SK-N-SH treated with all-trans-retinoic acid at 6 μM for 48 hours (cell line): ENCODE measurements at regions not wholly inside any gene's neighbourhood (a gene's known extent, or its start where the extent isn't known, plus 50 kb on each side); places are given as distances from the start of the nearest gene placed in this dataset.

Experiments
- ARNTL ChIP-seq: fragments of 450-650 bp; formaldehyde crosslinking; IDR thresholded peaks from 2 replicates; pipeline ENCODE4 v1.5.0; 2020; ENCODE audit warnings: low read depth, mild to moderate bottlenecking, moderate library complexity, borderline replicate concordance
- CSDC2 ChIP-seq: fragments of 250-450 bp; sonication (Bioruptor Pico); IDR thresholded peaks from 2 replicates; pipeline ENCODE4 v1.5.0; 2020; ENCODE audit warnings: mild to moderate bottlenecking, moderate library complexity
- RARB ChIP-seq: fragments of 250-450 bp; sonication (Bioruptor Pico); IDR thresholded peaks from 2 replicates; pipeline ENCODE4 v1.8.0; 2021; ENCODE audit warnings: mild to moderate bottlenecking, moderate library complexity
- TCF4 ChIP-seq: fragments of 250-450 bp; sonication (Bioruptor Pico); IDR thresholded peaks from 2 replicates; pipeline ENCODE4 v1.8.0; 2021; ENCODE audit warnings: mild to moderate bottlenecking, moderate library complexity, borderline replicate concordance
- TOX ChIP-seq: fragments of 250-450 bp; sonication (Bioruptor Pico); IDR thresholded peaks from 2 replicates; pipeline ENCODE4 v1.8.0; 2021; ENCODE audit warnings: mild to moderate bottlenecking, moderate library complexity, borderline replicate concordance
- ZC3H10 ChIP-seq: fragments of 250-450 bp; sonication (Bioruptor Pico); IDR thresholded peaks from 2 replicates; pipeline ENCODE4 v1.5.1; 2021; ENCODE audit warnings: mild to moderate bottlenecking, moderate library complexity
- ZFP3 ChIP-seq: fragments of 250-450 bp; sonication (Bioruptor Pico); IDR thresholded peaks from 2 replicates; pipeline ENCODE4 v1.5.0; 2020; ENCODE audit warnings: mild to moderate bottlenecking, moderate library complexity
- ZNF8 ChIP-seq: fragments of 450-650 bp; formaldehyde crosslinking; IDR thresholded peaks from 2 replicates; pipeline ENCODE4 v1.5.0; 2020; ENCODE audit warnings: mild to moderate bottlenecking, moderate library complexity
- TF ChIP-seq, protein P1 (sequence below): fragments of 250-450 bp; sonication (Bioruptor Pico); IDR thresholded peaks from 2 replicates; pipeline ENCODE4 v1.5.1; 2021; ENCODE audit warnings: mild to moderate bottlenecking, moderate library complexity
- TF ChIP-seq, protein P2 (sequence below): fragments of 250-450 bp; sonication (Bioruptor Pico); IDR thresholded peaks from 2 replicates; pipeline ENCODE4 v1.5.0; 2020; ENCODE audit warnings: mild to moderate bottlenecking, moderate library complexity
- TF ChIP-seq, protein P3 (sequence below): fragments of 250-450 bp; sonication (Bioruptor Pico); IDR thresholded peaks from 2 replicates; pipeline ENCODE4 v1.5.1; 2020; ENCODE audit warnings: low read depth, mild to moderate bottlenecking, moderate library complexity

DNA sequence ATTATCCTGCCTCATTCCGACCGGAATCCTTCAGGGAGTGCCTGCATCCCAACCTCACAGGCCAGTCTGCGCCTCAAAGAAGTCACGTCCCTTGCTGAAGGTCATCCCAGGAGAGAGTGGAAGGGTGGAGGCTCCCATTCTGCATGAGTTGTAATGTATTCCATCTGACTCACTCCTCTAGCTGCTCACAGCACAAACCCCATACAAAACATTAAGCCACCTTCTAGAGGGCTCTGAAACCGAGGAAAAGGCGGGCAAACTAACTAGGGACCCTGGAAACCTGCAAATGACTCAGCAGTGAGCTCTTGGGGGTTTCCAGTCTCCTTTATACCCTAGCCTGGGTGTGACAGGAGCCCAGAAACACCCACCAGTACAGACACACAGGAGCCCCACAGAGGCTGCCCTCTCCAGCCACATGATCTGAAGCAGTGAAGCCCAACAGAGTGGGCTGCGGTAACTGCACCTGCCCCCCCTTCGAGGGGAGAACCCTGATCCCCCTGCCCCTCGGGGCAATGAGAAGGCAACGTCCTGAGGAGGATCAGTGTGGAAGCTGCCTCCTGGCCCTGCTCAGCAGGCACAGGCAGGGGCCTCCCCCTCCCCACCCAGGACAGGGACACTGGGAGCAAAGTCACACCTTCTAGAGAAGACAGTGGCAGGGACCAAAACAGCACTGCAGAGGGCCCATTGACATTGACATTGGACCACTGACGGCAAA, 69.3 kb upstream of the SNTG2 start:
- TF ChIP-seq, protein P1, sequence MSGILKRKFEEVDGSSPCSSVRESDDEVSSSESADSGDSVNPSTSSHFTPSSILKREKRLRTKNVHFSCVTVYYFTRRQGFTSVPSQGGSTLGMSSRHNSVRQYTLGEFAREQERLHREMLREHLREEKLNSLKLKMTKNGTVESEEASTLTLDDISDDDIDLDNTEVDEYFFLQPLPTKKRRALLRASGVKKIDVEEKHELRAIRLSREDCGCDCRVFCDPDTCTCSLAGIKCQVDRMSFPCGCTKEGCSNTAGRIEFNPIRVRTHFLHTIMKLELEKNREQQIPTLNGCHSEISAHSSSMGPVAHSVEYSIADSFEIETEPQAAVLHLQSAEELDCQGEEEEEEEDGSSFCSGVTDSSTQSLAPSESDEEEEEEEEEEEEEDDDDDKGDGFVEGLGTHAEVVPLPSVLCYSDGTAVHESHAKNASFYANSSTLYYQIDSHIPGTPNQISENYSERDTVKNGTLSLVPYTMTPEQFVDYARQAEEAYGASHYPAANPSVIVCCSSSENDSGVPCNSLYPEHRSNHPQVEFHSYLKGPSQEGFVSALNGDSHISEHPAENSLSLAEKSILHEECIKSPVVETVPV (CRISPR knock-in tag) = no peak
- TF ChIP-seq ARNTL (CRISPR knock-in tag) (no peak), TCF4 (CRISPR knock-in tag) (no peak), TOX (no peak), ZC3H10 (no peak), ZFP3 (CRISPR knock-in tag) (no peak), CSDC2 (no peak), RARB (no peak), ZNF8 (no peak)
- TF ChIP-seq, protein P2, sequence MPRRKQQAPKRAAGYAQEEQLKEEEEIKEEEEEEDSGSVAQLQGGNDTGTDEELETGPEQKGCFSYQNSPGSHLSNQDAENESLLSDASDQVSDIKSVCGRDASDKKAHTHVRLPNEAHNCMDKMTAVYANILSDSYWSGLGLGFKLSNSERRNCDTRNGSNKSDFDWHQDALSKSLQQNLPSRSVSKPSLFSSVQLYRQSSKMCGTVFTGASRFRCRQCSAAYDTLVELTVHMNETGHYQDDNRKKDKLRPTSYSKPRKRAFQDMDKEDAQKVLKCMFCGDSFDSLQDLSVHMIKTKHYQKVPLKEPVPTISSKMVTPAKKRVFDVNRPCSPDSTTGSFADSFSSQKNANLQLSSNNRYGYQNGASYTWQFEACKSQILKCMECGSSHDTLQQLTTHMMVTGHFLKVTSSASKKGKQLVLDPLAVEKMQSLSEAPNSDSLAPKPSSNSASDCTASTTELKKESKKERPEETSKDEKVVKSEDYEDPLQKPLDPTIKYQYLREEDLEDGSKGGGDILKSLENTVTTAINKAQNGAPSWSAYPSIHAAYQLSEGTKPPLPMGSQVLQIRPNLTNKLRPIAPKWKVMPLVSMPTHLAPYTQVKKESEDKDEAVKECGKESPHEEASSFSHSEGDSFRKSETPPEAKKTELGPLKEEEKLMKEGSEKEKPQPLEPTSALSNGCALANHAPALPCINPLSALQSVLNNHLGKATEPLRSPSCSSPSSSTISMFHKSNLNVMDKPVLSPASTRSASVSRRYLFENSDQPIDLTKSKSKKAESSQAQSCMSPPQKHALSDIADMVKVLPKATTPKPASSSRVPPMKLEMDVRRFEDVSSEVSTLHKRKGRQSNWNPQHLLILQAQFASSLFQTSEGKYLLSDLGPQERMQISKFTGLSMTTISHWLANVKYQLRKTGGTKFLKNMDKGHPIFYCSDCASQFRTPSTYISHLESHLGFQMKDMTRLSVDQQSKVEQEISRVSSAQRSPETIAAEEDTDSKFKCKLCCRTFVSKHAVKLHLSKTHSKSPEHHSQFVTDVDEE (CRISPR knock-in tag) = no peak
- TF ChIP-seq, protein P3, sequence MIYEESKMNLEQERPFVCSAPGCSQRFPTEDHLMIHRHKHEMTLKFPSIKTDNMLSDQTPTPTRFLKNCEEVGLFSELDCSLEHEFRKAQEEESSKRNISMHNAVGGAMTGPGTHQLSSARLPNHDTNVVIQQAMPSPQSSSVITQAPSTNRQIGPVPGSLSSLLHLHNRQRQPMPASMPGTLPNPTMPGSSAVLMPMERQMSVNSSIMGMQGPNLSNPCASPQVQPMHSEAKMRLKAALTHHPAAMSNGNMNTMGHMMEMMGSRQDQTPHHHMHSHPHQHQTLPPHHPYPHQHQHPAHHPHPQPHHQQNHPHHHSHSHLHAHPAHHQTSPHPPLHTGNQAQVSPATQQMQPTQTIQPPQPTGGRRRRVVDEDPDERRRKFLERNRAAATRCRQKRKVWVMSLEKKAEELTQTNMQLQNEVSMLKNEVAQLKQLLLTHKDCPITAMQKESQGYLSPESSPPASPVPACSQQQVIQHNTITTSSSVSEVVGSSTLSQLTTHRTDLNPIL (CRISPR knock-in tag) = no peak
